GM12878 (cell line): ENCODE measurements at regions not wholly inside any gene's neighbourhood (a gene's known extent, or its start where the extent isn't known, plus 50 kb on each side); places are given as distances from the start of the nearest gene placed in this dataset.

ENCODE experiments used
- BHLHE40 ChIP-seq, 2 experiments: fragments of 450-650 bp in 1 of 2; IDR thresholded peaks; 2 replicates each; pipeline ENCODE4 v1.6.1; 2011 to 2017; ENCODE audit warnings: low read depth in 2 of 2, borderline replicate concordance in 1 of 2, improper control_type of control experiment in 1 of 2, low read length in 1 of 2, mild to moderate bottlenecking in 1 of 2
- CTCF ChIP-seq, 3 experiments: IDR thresholded peaks in 2 of 3; conservative IDR thresholded peaks in 1 of 3; 2 replicates each; pipeline ENCODE4 v1.5.1; 2011; ENCODE audit warnings: low read depth in 3 of 3, low read length in 3 of 3, mild to moderate bottlenecking in 3 of 3, control low read depth in 2 of 3, moderate library complexity in 2 of 3, inconsistent platforms in 1 of 3, mixed read lengths in 1 of 3; ENCODE audit not compliant: control insufficient read depth in 2 of 3, insufficient read depth in 1 of 3; ENCODE audit errors: extremely low read depth in 1 of 3
- E2F8 ChIP-seq: fragments of 450-650 bp; IDR thresholded peaks from 2 replicates; pipeline ENCODE4 v1.6.1; 2018; ENCODE audit warnings: mild to moderate bottlenecking, low read depth, moderate library complexity; ENCODE audit not compliant: partially characterized antibody
- FOXM1 ChIP-seq: IDR thresholded peaks from 2 replicates; pipeline ENCODE4 v1.6.1; 2012; ENCODE audit warnings: low read depth, mild to moderate bottlenecking, inconsistent platforms, low read length, moderate library complexity
- JUND ChIP-seq: IDR thresholded peaks from 2 replicates; pipeline ENCODE4 v1.6.1; 2012; ENCODE audit warnings: low read depth, mild to moderate bottlenecking, low read length, improper control_type of control experiment, moderate library complexity
- MAX ChIP-seq: IDR thresholded peaks from 2 replicates; pipeline ENCODE4 v1.6.1; 2012; ENCODE audit warnings: low read depth, low read length, improper control_type of control experiment
- NFIC ChIP-seq: IDR thresholded peaks from 2 replicates; pipeline ENCODE4 v1.6.1; 2012; ENCODE audit warnings: low read depth, mild to moderate bottlenecking, inconsistent platforms, low read length, moderate library complexity
- NFXL1 ChIP-seq: fragments of 450-650 bp; IDR thresholded peaks from 2 replicates; pipeline ENCODE4 v1.6.1; 2017; ENCODE audit warnings: antibody characterized with exemption, mild to moderate bottlenecking, borderline replicate concordance
- NFYA ChIP-seq: IDR thresholded peaks from 2 replicates; pipeline ENCODE4 v1.6.1; 2011; ENCODE audit warnings: low read depth, mild to moderate bottlenecking, low read length, improper control_type of control experiment, borderline replicate concordance
- POLR2A ChIP-seq: IDR thresholded peaks from 2 replicates; pipeline ENCODE4 v1.6.1; 2011; ENCODE audit warnings: low read depth, mild to moderate bottlenecking, low read length
- POLR2AphosphoS2 ChIP-seq: IDR thresholded peaks from 2 replicates; pipeline ENCODE4 v1.6.1; 2011; ENCODE audit warnings: low read depth, mild to moderate bottlenecking, low read length, improper control_type of control experiment, moderate library complexity
- RAD21 ChIP-seq: IDR thresholded peaks from 2 replicates; pipeline ENCODE4 v1.6.1; 2011; ENCODE audit warnings: mild to moderate bottlenecking, low read depth, low read length, moderate library complexity; ENCODE audit not compliant: insufficient read depth
- SPI1 ChIP-seq: IDR thresholded peaks from 2 replicates; pipeline ENCODE4 v1.6.1; 2011; ENCODE audit warnings: low read depth, mild to moderate bottlenecking, low read length, moderate library complexity, borderline replicate concordance; ENCODE audit not compliant: insufficient read depth
- TBL1XR1 ChIP-seq: IDR thresholded peaks from 2 replicates; pipeline ENCODE4 v1.6.1; 2012; ENCODE audit warnings: low read depth, low read length, improper control_type of control experiment

- no peak for TF ChIP-seq NFYA
- TF ChIP-seq SPI1: no peak
- no peak for TF ChIP-seq CTCF (IDR thresholded peaks at IDR 0.05 in 2 of 3, conservative IDR thresholded peaks at IDR 0.05 in 1 of 3; ENCODE audit: control insufficient read depth in 2 of 3, extremely low read depth in 1 of 3, insufficient read depth in 1 of 3, low read depth in 3 of 3, low read length in 3 of 3)
- TF ChIP-seq POLR2AphosphoS2: no peak
- no peak for TF ChIP-seq TBL1XR1
- no peak for TF ChIP-seq JUND
- no peak for TF ChIP-seq RAD21
- TF ChIP-seq POLR2A: no peak
- no peak for TF ChIP-seq NFXL1
- TF ChIP-seq NFIC: no peak
- TF ChIP-seq FOXM1: no peak
- TF ChIP-seq MAX: no peak
- no peak for TF ChIP-seq BHLHE40 (IDR thresholded peaks at IDR 0.05; ENCODE audit: borderline replicate concordance in 1 of 2, low read depth in 2 of 2, low read length in 1 of 2)
- TF ChIP-seq E2F8: no peak
These were observed 322.2 kb upstream of the ZNF521 start for GRCh38 chr18:25674183-25674582.
